H1 (cell line): ENCODE measurements at regions not wholly inside any gene's neighbourhood (a gene's known extent, or its start where the extent isn't known, plus 50 kb on each side); places are given as distances from the start of the nearest gene placed in this dataset.

Source experiments
- ASH2L ChIP-seq: fragments of 200-600, 300-600 bp; sonication (generic); IDR thresholded peaks from one replicate; pipeline ENCODE4 v1.7.1; 2017; ENCODE audit warnings: low read length
- KDM4A ChIP-seq: IDR thresholded peaks from one replicate; pipeline ENCODE4 v1.7.1; 2012; ENCODE audit warnings: low read depth, mild to moderate bottlenecking, moderate library complexity, low read length, inconsistent platforms; ENCODE audit not compliant: severe bottlenecking
- TF ChIP-seq, protein P1 (sequence below): IDR thresholded peaks from 2 replicates; pipeline ENCODE4 v1.6.1; 2012; ENCODE audit warnings: inconsistent platforms

DNA sequence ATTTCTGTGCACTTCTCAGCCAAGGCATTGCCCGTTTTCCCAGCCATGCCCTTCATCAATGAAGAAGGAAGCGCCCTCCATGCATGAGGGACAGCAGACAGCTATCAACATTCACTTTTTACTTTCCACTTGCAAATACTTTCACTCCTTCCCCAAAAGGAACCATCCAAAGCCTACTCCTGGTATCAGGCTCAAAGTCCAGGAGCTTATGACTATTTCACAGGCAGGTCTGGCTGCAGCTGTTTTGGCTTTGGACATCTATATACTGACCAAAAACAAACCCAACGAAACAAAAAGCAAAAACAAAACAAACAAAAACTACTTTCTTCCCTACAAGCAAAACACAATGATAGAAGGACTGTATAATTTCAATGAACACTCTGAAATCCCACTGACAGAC is 825.1 kb downstream of the RNF144A start (continued):
- TF ChIP-seq, protein P1, sequence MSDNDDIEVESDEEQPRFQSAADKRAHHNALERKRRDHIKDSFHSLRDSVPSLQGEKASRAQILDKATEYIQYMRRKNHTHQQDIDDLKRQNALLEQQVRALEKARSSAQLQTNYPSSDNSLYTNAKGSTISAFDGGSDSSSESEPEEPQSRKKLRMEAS = no peak
- no peak for TF ChIP-seq KDM4A
- no peak for TF ChIP-seq ASH2L
- TF ChIP-seq, all 59 proteins: peak for 0
